ENCODE measurements at regions not wholly inside any gene's neighbourhood (a gene's known extent, or its start where the extent isn't known, plus 50 kb on each side); places are given as distances from the start of the nearest gene placed in this dataset.

DNA sequence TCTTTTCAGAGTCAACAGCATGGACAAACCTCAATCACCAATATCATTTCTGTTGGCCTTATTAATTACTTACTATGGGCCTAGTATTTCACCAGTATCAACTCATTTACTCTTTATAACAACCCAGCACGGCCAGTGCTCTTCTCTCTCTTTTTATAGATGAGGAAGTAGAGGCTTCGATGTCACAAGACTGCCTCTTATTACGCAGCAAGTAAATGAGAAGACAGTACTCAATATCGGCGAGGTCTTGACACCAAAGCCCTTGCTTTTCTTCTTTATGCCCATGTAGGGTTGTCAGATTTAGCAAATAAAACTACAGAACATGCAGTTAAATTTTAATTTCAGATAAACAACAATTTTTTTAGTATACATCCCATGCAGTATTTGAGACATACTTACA is 99.0 kb upstream of the KCNMB2 start:
- no peak for DNase-seq (ENCODE audit: low read depth in 2 of 2)

DNA sequence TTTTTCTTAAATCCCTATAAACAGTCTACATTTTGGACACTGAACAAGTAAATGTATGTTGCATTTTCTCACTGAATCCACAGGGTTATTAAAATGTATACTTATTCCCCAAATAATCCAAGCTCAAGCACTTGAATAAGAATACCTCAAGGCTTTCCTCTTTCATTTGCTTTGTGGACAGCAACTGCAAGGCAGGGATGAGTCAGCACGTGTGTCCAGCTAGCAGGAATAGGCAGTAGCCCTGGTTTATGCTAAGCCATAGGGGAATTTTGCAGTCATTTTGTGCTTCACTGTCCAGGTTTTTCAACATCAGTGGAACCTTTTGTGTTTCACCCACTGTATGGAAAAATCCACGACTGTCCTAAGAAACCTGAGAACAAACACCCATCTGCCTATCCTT is 96.7 kb upstream of the KCNMB2 start:
- no peak for DNase-seq (ENCODE audit: low read depth in 2 of 2)

DNA sequence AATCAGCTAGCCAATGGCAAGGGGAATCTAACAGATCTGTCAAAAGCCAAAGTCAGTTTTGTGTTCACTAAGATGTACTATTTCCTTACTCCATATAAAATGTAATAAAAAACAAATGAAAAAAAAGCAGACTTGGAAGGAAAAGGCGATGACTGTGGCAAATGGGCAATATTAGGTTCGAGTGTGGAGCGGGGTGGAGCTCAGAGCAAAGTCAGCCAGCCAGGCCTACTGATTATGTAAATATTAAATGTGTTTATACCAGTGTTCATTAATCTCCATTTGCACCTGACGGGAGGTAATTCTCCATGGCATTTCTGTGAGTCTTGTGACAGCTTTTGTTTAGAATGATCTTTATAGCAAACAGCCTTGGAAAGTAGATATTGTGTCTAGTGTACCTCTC is 96.2 kb upstream of the KCNMB2 start:
- DNase-seq (ENCODE audit: low read depth in 2 of 2), result no peak

DNA sequence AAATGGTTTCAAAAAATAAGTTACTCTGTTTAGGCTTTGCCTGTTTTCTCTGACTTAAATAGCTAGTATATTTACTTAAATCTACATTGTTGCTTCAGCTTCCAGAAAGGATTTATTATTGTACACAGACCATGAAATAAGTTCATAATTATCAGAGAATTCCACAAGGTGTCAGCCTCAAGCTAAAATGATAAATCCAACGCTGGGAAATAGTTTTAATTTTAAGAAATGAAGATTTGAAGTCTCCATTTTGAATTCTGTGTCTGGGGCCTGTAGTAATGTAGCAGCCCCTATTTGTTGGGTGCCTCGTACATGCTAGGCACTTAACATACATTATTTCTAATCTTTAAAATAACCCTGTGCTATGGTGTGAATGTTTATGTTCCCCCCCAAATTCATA is 92.6 kb upstream of the KCNMB2 start:
- no peak for DNase-seq (ENCODE audit: low read depth in 2 of 2)

DNA sequence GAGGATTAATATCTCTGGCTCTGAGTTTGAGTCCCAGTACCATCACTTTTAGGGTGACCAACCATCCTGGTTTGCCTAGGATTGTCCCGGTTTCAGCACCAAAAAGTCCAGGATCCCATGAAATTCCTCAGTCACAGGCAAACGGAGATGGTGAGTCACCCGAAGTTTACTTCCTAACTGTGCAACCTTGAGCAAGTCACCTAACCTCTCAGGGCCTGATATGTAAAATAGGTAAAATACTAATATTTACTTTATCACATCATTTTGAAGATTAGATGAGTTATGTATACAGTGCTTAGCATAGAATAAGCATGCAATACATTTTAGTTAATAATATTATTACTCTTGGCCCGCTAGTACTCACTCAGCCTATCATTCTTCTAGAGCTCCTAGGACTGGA is 91.1 kb upstream of the KCNMB2 start:
- no peak for DNase-seq (ENCODE audit: low read depth in 2 of 2)

DNA sequence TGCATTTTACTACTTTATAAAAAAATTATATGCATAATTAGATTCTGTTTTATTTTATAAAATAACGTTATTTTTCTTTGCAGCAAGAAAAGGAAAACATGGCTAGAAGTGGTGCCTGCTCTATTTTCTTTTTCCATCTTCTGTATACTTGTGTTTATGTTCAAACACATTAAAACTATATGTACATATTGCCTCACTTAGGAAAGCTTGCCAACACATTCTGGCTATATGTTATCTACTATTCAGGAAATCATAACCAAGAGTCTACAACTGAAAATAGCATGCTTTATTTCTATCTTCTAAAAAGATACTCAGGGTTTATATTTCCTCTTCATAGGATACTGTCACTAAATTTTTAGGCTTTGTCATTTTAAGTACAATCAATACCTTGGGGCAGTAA is 90.2 kb upstream of the KCNMB2 start:
- DNase-seq (ENCODE audit: low read depth in 2 of 2), result no peak

DNA sequence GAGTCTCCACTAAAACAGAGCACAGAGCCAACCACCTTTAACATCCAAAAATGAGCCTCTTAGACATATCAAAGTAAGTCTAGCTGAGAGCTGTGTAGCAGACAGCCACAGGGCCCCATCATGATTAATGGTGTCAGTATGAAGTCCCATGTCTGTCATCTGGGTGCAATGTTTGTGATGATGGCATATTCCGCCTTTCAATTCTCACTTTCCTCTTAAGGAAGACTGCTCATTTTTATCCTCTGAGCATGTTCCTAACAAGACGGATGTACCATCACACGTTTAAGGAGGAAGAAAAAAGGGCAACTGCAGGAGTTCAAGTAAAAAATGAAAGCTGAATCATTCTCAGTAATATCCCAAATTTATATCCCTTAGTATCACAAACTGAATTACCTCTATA is 85.8 kb upstream of the KCNMB2 start:
- no peak for DNase-seq (ENCODE audit: low read depth in 2 of 2)

DNA sequence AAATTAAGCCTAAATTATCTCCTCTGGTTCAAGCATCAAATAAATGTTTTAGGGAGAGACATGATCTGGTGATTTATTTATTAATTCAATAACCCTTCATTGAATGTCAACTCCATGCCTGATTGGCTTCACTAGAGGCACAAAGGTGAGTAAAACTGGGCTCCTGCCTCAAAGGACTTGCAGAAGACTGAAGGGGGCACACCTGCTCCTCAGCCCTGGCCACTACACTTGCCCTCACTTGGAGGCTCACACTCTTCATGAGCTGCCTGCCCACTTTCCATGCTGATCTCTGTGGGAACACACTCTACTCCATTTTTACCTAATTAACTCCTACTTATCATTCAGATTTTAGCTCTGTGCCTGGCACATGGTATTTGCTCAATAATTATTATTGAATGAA is 84.4 kb upstream of the KCNMB2 start:
- no peak for DNase-seq (ENCODE audit: low read depth in 2 of 2)

DNA sequence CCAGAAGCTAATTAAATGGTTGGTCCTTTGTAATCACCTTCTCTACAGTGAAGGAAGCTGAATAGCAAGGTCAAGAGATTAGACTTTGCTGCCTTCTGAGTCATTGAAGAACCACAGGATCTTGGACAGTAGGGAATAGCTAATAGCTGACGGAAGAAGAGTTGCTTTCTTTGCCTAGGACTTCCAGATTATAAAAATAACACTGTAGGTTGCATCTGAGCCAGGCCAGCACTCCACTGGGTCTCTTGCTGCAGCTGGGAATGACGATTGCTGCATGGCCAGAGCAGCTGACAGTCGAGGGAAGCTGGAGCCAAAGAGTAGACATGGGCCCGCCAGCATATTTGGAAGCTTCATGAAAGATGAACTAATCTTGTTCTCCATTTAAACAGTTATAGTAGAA is 81.5 kb upstream of the KCNMB2 start:
- no peak for DNase-seq (ENCODE audit: low read depth in 2 of 2)

DNA sequence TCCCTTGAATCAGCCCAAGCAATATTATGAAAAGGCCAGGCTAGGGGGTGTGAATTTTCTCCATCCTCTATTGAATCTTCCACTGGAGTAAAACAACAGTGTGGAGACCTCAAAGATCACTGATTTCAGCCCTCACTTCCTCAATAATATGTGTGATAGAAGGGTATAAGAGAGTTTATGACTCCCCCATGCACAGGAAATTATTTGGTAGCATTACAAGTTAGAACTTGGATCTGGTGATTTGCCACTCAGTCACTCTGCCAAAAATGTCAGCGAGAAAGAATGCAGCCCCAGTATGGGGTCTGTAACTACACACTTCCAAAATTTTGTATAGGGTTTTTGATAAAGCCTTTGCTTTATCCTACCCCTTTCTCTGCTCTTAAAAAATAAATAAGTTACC is 81.0 kb upstream of the KCNMB2 start:
- DNase-seq (ENCODE audit: low read depth in 2 of 2), result no peak

DNA sequence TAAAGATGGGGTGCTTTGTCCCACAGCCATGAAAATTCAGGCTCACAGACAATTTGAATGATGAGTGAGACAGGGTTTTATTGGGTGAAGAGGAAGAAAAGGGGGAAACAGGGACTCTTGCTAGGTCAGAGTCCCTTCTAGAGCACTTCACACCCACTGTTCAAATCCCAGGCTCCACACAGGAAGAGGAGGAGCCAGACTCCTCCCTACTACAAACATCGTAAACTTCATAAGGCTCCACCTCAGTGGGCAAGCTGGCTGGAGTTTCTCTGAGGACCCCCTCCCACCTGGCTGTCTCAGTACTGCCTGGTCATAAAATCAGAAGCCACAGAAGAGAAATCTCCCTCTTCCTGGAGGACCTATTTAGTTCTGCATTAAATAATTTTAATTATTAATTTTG is 80.3 kb upstream of the KCNMB2 start:
- DNase-seq (ENCODE audit: low read depth in 2 of 2), result no peak

DNA sequence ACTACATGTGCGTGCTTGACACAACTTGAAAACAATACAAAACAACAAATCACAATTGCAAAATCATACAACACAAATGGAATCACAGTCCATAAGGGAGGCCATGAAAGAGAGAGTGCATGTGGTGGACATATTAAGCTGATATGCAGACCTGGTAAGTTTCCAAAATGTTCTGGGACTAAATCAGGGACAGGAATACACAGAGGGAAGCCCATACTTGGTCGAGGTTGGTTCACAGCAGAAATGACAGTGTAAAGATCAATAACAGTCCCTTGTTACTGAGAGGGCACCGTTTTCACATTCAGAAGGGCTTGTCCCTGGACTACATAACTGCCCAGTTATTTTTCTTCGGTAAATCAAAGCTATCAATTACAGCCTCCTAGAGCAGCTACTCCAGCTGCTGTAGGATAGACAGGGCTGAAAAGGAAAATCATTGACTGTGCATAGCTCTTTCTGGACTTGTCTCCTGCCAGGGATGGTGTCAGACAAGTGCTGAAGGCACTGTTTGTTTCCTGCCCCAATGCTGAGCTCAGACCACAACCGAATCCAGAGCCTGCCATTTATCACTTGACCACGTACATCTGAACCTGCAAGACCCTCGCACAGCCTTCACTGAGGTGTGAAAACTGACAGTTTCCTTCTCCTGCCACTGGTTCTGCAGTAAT is 79.5 kb upstream of the KCNMB2 start:
- no peak for DNase-seq (ENCODE audit: low read depth in 2 of 2)

DNA sequence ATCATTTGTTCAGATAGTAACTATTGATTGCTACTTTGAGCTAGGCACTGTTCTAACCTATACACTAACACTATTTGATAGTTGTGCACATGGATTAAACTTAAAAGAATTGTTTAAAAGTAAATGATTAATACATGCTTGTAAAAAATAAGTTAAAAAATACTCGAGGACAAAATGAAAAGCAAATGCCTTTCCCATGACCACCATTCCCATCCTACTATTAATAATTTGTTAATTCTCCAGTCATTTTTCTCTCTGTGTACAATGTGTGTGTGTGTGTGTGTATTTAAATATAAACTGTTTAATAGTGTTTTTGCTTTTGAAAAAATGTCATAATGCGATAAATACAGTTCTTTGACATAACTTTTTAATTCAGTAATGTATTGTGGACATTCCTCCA is 78.7 kb upstream of the KCNMB2 start:
- no peak for DNase-seq (ENCODE audit: low read depth in 2 of 2)

DNA sequence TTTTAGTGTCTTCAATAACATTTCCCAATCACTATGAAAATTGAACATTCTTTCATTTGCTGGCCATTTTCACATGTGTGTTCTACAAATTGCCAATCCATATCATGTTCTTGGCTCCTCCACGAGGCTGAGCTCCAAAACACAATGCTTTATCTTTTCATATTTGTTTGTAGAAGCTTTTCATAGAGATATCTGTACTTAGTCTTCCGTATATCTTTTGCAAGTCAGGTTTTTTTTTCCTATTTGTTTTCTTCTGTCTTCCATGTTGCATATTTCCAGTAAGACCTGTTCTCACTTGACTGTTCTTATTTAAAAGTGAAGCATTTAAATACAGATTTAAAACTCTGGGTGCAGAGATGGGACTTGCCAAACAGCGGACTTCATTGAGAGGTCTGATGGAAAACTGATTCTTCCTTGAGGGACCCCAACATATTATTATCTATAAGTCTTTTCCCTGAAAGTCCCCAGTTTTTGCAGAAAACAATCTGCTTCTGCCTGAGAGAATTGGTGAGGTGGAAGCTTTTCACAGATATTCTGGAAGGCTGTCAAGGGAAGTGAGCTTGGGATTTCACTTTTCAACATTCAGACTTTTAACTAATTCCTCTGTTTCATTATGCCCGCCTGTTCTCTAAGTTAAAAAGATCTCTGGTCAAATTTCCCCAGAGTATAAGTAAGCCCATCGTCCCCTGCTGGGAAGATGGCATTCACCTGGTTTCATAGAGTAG is 77.8 kb upstream of the KCNMB2 start:
- no peak for DNase-seq (ENCODE audit: low read depth in 2 of 2)

DNA sequence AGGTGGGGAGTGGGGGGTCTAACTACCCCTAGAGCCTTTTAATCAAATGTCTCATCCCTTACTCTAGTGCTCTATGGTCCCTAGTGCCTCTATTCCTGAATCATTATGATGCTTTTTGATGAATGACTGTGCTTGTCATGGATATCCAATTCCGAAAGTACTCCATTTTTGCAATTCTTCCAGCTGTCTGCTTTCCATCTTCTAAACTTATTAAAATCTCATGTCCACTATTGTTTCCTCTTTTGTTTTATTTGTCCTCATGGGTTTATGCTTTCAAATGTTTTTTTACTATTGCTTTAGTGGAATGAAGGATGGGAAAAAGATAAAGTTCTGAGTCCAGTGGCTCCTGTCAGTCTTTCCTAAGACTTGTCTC is 77.2 kb upstream of the KCNMB2 start:
- DNase-seq (ENCODE audit: low read depth in 2 of 2), result no peak

DNA sequence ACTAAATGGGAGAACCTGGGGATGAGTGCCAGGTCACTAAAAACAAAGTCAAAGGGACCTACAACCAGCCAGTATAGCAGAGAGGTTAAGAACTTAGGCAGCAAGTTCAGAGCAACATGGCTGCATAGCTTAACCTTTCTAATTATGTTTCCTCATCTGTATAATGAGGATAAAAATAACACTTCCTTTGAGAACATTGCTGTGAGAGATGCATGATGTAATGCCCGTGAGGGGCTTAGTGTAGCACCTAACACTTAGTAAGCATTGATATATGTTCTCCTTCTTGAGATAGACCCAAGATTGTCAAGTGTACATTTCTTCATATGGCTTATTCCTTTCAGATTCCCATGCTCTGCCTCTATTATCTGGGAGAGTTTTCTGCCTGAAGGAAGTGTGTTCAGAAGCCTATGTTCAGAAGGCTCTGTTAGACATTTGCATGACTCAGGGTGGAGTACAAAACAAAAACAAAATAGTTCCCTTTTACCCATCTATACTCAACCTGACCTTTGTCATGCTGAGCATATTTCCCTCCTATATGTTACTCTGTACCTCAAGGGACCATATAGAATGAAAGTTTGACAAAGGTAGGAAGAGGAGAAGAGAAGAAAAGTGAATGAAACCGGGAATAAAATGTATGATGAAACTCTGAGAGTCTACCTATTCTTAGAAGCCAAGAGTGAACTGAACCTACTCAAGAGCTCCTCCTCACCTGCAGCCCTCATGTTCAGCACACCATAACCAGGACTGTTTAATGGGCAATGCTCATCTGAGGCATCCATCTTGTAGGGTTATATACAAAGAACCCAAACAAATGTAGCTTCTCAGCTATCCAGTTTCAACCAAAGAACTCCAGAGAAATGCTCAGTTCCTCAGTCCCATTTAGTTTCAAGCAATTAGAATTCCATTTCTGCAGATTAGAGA is 70.7 kb upstream of the KCNMB2 start:
- DNase-seq (ENCODE audit: low read depth in 2 of 2), result no peak

DNA sequence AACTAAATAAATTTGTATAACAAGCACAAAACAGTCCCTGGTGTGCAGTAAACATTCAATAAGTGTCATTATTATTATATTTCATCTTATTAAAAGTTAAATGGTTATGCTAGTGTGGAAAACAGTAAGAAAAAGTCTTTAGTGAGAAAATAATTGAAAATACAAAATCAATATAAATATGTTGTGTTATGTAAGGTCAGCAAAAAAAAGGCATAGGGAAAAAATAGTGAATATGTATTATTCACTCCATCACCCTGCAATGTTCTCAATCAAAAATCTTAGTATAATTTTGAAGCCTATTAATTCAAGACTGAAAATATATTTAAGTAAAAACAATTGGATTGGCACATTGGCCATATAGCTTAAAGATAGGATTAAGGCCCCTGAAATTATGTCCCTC is 63.3 kb upstream of the KCNMB2 start:
- DNase-seq (ENCODE audit: low read depth in 2 of 2), result no peak

DNA sequence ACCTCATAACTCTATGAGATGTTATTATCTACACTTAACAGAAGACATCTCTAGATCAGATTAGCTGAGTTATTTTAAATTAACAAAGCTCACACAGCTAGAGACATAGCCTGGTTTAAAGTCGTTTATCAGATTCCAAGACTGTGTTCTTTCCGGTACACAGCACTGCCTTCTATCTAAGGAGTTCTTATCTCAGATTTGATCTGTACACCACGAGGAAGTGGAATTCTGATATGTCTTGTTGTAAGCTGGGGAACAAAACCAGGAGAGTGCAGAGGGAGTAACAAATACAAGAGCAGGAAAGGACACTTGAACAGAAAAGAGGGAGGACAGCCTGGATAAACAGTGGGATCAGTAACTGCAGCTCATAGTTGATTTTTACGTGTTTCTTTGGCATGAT is 61.7 kb upstream of the KCNMB2 start:
- DNase-seq (ENCODE audit: low read depth in 2 of 2), result no peak

DNA sequence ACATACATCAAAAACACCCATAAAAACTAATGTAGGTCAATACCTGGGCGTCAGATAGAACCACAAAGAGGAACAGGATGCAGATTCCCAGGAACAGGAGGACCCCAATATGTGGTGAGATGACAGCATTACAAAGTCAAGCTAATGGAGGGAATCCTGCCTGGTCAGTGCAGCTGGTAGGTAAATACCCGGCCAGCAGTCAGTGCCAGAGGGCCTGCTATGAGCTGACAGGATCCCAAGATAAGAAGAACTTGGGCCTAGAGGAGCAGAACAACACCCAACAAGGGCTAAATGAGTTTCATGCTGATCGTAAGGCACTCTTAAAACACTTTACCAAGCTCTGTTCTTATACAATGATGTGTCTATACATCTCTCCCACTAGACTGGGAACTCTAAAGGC is 61.2 kb upstream of the KCNMB2 start:
- DNase-seq (ENCODE audit: low read depth in 2 of 2), result no peak

DNA sequence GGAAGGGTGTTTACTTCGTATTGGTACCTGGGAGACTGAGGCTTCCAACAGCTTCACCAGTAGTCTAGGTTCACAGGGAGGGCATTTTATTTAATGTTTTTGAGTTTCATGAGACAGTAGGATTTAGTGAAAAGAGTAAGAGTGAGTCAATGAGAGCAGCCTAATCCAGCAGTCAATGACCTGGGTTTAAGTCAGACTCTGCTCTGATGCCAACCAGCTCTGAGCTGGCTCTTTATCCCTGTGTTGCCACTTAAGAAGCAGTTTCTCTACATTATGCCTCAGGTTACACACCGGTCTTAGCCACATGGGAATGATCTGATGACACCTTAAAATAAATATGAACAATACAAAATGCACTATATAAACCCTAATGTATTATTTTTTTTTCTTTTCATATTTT is 59.4 kb upstream of the KCNMB2 start:
- no peak for DNase-seq (ENCODE audit: low read depth in 2 of 2)

DNA sequence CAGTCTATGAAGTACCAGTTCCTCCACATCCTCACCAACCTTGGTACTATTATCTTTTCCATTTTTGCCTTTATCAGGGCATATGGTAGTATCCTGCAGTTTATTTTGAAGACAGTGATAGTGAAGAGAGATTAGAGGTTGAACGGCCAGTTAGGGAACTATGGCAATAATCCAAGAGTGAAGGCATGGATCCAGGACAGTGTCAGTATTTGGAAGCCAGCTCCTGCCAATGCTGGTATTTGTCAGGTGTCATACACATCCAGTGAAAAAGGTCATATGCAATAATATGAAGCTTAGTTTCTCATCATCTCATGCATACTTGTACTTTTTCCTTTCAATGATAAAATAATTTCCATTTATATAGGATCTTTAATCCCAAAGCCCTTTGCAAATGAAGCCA is 56.8 kb upstream of the KCNMB2 start:
- no peak for DNase-seq (ENCODE audit: low read depth in 2 of 2)

DNA sequence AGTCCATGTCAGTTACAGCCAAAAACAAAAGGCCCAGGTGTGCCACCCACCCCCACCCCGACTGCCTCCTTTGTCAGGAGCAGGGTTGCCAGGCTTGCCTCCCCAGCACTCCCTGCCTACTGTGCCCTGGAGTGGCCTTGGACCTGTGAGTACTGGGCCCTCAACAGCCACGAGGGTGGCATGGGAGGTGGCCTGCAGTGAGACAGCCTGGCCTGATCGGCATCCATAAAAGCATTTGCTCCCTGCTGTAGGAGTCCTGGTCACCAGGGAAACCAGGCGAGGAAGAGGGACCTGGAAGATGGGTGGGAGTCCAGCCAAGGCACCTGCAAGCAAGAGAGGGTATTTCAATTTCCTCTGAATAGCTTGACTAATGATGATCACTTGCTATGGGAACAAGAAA is 56.4 kb upstream of the KCNMB2 start:
- no peak for DNase-seq (ENCODE audit: low read depth in 2 of 2)

DNA sequence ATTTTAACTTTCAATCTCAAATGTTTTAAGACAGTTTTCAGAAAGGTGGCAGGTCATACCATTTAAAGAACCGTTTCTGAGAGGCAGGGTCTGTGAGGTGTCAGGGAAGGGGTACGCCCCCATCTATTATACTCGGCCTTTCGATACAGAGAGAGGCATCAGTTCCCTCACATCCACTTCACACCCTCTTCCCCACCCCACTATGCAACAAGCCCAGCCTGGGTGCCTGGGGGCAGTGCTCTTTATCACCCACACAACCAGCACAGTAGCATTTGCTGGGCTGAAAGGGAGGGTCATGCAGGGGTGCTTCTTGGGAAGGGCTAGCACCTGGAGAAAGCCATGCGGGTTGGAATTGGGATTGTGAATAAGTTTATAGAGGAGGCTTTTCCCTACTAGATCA is 56.0 kb upstream of the KCNMB2 start:
- DNase-seq (ENCODE audit: low read depth in 2 of 2), result no peak

Data from stimulated activated CD4-positive, alpha-beta T cell treated with anti-CD3 and anti-CD28 coated beads, Interleukin-12 subunit alpha, Interleukin-12 subunit beta, amount 100 ng/mL, for 24 hours (primary cell).